ENCODE measurements at regions not wholly inside any gene's neighbourhood (a gene's known extent, or its start where the extent isn't known, plus 50 kb on each side); places are given as distances from the start of the nearest gene placed in this dataset.
A peak's percentile ranks its signal among the peaks of the same experiment; 100 is the strongest.

- Histone ChIP-seq H3K4me1 (ENCODE audit: control insufficient read depth, low read depth, low read length) (peaks cover 6% of the 10 kb centered on the region), H3K4me3 (ENCODE audit: low read length) (no peak overlapping the region), H3K9ac (ENCODE audit: low read length) (no peak overlapping the region), H3K9me3 (ENCODE audit: control insufficient read depth, low read depth, low read length) (no peaks in the 10 kb centered on the region), H3K36me3 (ENCODE audit: control insufficient read depth, low read depth, low read length) (no peaks in the 10 kb centered on the region), H3K27me3 (ENCODE audit: control insufficient read depth, insufficient read depth, low read length) (no peaks in the 10 kb centered on the region), H3K27ac (ENCODE audit: low read length) (no peak overlapping the region)
Measured at GRCh38 chr11:133719532-133720235, 125.6 kb downstream of the SPATA19 start.

- Histone ChIP-seq H3K9ac (ENCODE audit: low read length) (no peak overlapping the region), H3K27ac (ENCODE audit: low read length) (no peak overlapping the region), H3K9me3 (ENCODE audit: control insufficient read depth, low read depth, low read length) (no peaks in the 10 kb centered on the region)
Measured at GRCh38 chr11:133718831-133719230, 126.5 kb downstream of the SPATA19 start.

GRCh38 chr11:133718238-133718637 is 127.1 kb downstream of the SPATA19 start:
- Histone ChIP-seq H3K9ac (ENCODE audit: low read length) (no peak overlapping the region), H3K4me3 (ENCODE audit: low read length) (no peak overlapping the region), H3K36me3 (ENCODE audit: control insufficient read depth, low read depth, low read length) (no peaks in the 10 kb centered on the region), H3K4me1 (ENCODE audit: control insufficient read depth, low read depth, low read length) (peaks cover 18% of the 10 kb centered on the region), H3K27ac (ENCODE audit: low read length) (no peak overlapping the region), H3K9me3 (ENCODE audit: control insufficient read depth, low read depth, low read length) (no peaks in the 10 kb centered on the region), H3K27me3 (ENCODE audit: control insufficient read depth, insufficient read depth, low read length) (peaks cover 13% of the 10 kb centered on the region)

More at GRCh38 chr11:133718831-133719230, 126.5 kb downstream of the SPATA19 start:
- no peaks in the 10 kb centered on the region for H3K36me3 ChIP-seq (ENCODE audit: control insufficient read depth, low read depth, low read length)
- no peak overlapping the region for H3K4me3 ChIP-seq (ENCODE audit: low read length)
- H3K4me1 ChIP-seq (ENCODE audit: control insufficient read depth, low read depth, low read length) = peaks cover 14% of the 10 kb centered on the region
- H3K27me3 ChIP-seq (ENCODE audit: control insufficient read depth, insufficient read depth, low read length) = peaks cover 7% of the 10 kb centered on the region

GRCh38 chr11:133716602-133717001 is 128.7 kb downstream of the SPATA19 start:
- Histone ChIP-seq H3K27me3 (ENCODE audit: control insufficient read depth, insufficient read depth, low read length) (peaks cover 20% of the 10 kb centered on the region), H3K9me3 (ENCODE audit: control insufficient read depth, low read depth, low read length) (no peaks in the 10 kb centered on the region), H3K36me3 (ENCODE audit: control insufficient read depth, low read depth, low read length) (no peaks in the 10 kb centered on the region), H3K4me3 (ENCODE audit: low read length) (no peak overlapping the region), H3K9ac (ENCODE audit: low read length) (no peak overlapping the region), H3K27ac (ENCODE audit: low read length) (no peak overlapping the region), H3K4me1 (ENCODE audit: control insufficient read depth, low read depth, low read length) (peaks cover 35% of the 10 kb centered on the region)

GRCh38 chr11:133715602-133716001 is 129.7 kb downstream of the SPATA19 start:
- H3K4me1 ChIP-seq (ENCODE audit: control insufficient read depth, low read depth, low read length) = peaks cover 43% of the 10 kb centered on the region
- H3K9ac ChIP-seq (ENCODE audit: low read length) = no peak overlapping the region
- H3K4me3 ChIP-seq (ENCODE audit: low read length) = no peak overlapping the region
- no peaks in the 10 kb centered on the region for H3K36me3 ChIP-seq (ENCODE audit: control insufficient read depth, low read depth, low read length)
- peaks cover 24% of the 10 kb centered on the region for H3K27me3 ChIP-seq (ENCODE audit: control insufficient read depth, insufficient read depth, low read length)
- no peaks in the 10 kb centered on the region for H3K9me3 ChIP-seq (ENCODE audit: control insufficient read depth, low read depth, low read length)
- H3K27ac ChIP-seq (ENCODE audit: low read length) = no peak overlapping the region

- H3K9me3 ChIP-seq (ENCODE audit: control insufficient read depth, low read depth, low read length) = no peaks in the 10 kb centered on the region
- no peak overlapping the region for H3K9ac ChIP-seq (ENCODE audit: low read length)
- H3K4me1 ChIP-seq (ENCODE audit: control insufficient read depth, low read depth, low read length) = peaks cover 50% of the 10 kb centered on the region
- H3K4me3 ChIP-seq (ENCODE audit: low read length) = no peak overlapping the region
- peaks cover 24% of the 10 kb centered on the region for H3K27me3 ChIP-seq (ENCODE audit: control insufficient read depth, insufficient read depth, low read length)
- no peaks in the 10 kb centered on the region for H3K36me3 ChIP-seq (ENCODE audit: control insufficient read depth, low read depth, low read length)
- H3K27ac ChIP-seq (ENCODE audit: low read length) = no peak overlapping the region
Measured at GRCh38 chr11:133714471-133715375, 130.6 kb downstream of the SPATA19 start.

- Histone ChIP-seq H3K9ac (ENCODE audit: low read length) (no peak overlapping the region), H3K4me1 (ENCODE audit: control insufficient read depth, low read depth, low read length) (peaks cover 50% of the 10 kb centered on the region), H3K27ac (ENCODE audit: low read length) (no peak overlapping the region), H3K36me3 (ENCODE audit: control insufficient read depth, low read depth, low read length) (no peaks in the 10 kb centered on the region), H3K27me3 (ENCODE audit: control insufficient read depth, insufficient read depth, low read length) (peaks cover 24% of the 10 kb centered on the region), H3K9me3 (ENCODE audit: control insufficient read depth, low read depth, low read length) (no peaks in the 10 kb centered on the region), H3K4me3 (ENCODE audit: low read length) (no peak overlapping the region)
Measured at GRCh38 chr11:133713844-133714243, 131.5 kb downstream of the SPATA19 start.

- no peaks in the 10 kb centered on the region for H3K9me3 ChIP-seq (ENCODE audit: control insufficient read depth, low read depth, low read length)
- H3K36me3 ChIP-seq (ENCODE audit: control insufficient read depth, low read depth, low read length) = no peaks in the 10 kb centered on the region
- H3K9ac ChIP-seq (ENCODE audit: low read length) = no peak overlapping the region
- peaks cover 24% of the 10 kb centered on the region for H3K27me3 ChIP-seq (ENCODE audit: control insufficient read depth, insufficient read depth, low read length)
- H3K27ac ChIP-seq (ENCODE audit: low read length) = no peak overlapping the region
- H3K4me1 ChIP-seq (ENCODE audit: control insufficient read depth, low read depth, low read length) = peaks cover 50% of the 10 kb centered on the region
- no peak overlapping the region for H3K4me3 ChIP-seq (ENCODE audit: low read length)
Measured at GRCh38 chr11:133713406-133713805, 131.9 kb downstream of the SPATA19 start.

- peaks cover 24% of the 10 kb centered on the region for H3K27me3 ChIP-seq (ENCODE audit: control insufficient read depth, insufficient read depth, low read length)
- no peak overlapping the region for H3K9ac ChIP-seq (ENCODE audit: low read length)
- H3K36me3 ChIP-seq (ENCODE audit: control insufficient read depth, low read depth, low read length) = no peaks in the 10 kb centered on the region
- no peaks in the 10 kb centered on the region for H3K9me3 ChIP-seq (ENCODE audit: control insufficient read depth, low read depth, low read length)
- peak overlapping the region; percentile 31 for H3K4me3 ChIP-seq (ENCODE audit: low read length)
- peaks cover 50% of the 10 kb centered on the region for H3K4me1 ChIP-seq (ENCODE audit: control insufficient read depth, low read depth, low read length)
- H3K27ac ChIP-seq (ENCODE audit: low read length) = no peak overlapping the region
Measured at GRCh38 chr11:133712051-133712560, 133.2 kb downstream of the SPATA19 start.

- H3K9me3 ChIP-seq (ENCODE audit: control insufficient read depth, low read depth, low read length) = no peaks in the 10 kb centered on the region
- H3K36me3 ChIP-seq (ENCODE audit: control insufficient read depth, low read depth, low read length) = no peaks in the 10 kb centered on the region
- no peak overlapping the region for H3K27ac ChIP-seq (ENCODE audit: low read length)
- H3K4me1 ChIP-seq (ENCODE audit: control insufficient read depth, low read depth, low read length) = peaks cover 50% of the 10 kb centered on the region
- peaks cover 24% of the 10 kb centered on the region for H3K27me3 ChIP-seq (ENCODE audit: control insufficient read depth, insufficient read depth, low read length)
- H3K4me3 ChIP-seq (ENCODE audit: low read length) = peak overlapping the region; percentile 31
- no peak overlapping the region for H3K9ac ChIP-seq (ENCODE audit: low read length)
Measured at GRCh38 chr11:133711545-133711944, 133.8 kb downstream of the SPATA19 start.

GRCh38 chr11:133710681-133711240 is 134.6 kb downstream of the SPATA19 start:
- Histone ChIP-seq H3K9me3 (ENCODE audit: control insufficient read depth, low read depth, low read length) (no peaks in the 10 kb centered on the region), H3K4me1 (ENCODE audit: control insufficient read depth, low read depth, low read length) (peaks cover 50% of the 10 kb centered on the region), H3K4me3 (ENCODE audit: low read length) (no peak overlapping the region), H3K27ac (ENCODE audit: low read length) (no peak overlapping the region), H3K27me3 (ENCODE audit: control insufficient read depth, insufficient read depth, low read length) (peaks cover 24% of the 10 kb centered on the region), H3K9ac (ENCODE audit: low read length) (no peak overlapping the region), H3K36me3 (ENCODE audit: control insufficient read depth, low read depth, low read length) (no peaks in the 10 kb centered on the region)
